ENCODE measurements at regions not wholly inside any gene's neighbourhood (a gene's known extent, or its start where the extent isn't known, plus 50 kb on each side); places are given as distances from the start of the nearest gene placed in this dataset.

GRCh38 chr16:52755396-52755795, 208.5 kb upstream of the TOX3 start:
- no peak for TF ChIP-seq EZH2 (IDR thresholded peaks at IDR 0.05)
- TF ChIP-seq POLR2AphosphoS5 (IDR thresholded peaks at IDR 0.05; ENCODE audit: borderline replicate concordance, low read depth, low read length): no peak
